HepG2 (cell line): ENCODE measurements at regions not wholly inside any gene's neighbourhood (a gene's known extent, or its start where the extent isn't known, plus 50 kb on each side); places are given as distances from the start of the nearest gene placed in this dataset.

Source experiments
- CENPT ChIP-seq: sonication (generic); formaldehyde crosslinking; IDR thresholded peaks from 2 replicates; pipeline ENCODE4 v1.8.0; 2022; ENCODE audit warnings: low read depth, mild to moderate bottlenecking, moderate library complexity, missing genetic modification reagents
- GATA4 ChIP-seq: sonication (generic); IDR thresholded peaks from 2 replicates; pipeline ENCODE4 v1.6.1; 2016; ENCODE audit warnings: antibody characterized with exemption, low read depth, borderline replicate concordance
- GFI1 ChIP-seq: sonication (generic); formaldehyde crosslinking; IDR thresholded peaks from 2 replicates; pipeline ENCODE4 v1.5.0; 2020; ENCODE audit warnings: missing genetic modification reagents, mild to moderate bottlenecking, borderline replicate concordance
- NCOA1 ChIP-seq: sonication (generic); formaldehyde crosslinking; IDR thresholded peaks from 2 replicates; pipeline ENCODE4 v1.9.0; 2021; ENCODE audit warnings: missing genetic modification reagents
- ZNF33A ChIP-seq: sonication (generic); formaldehyde crosslinking; IDR thresholded peaks from 2 replicates; pipeline ENCODE4 v1.5.1; 2020; ENCODE audit warnings: missing genetic modification reagents, mild to moderate bottlenecking, moderate library complexity, borderline replicate concordance
- ZNF367 ChIP-seq: sonication (generic); formaldehyde crosslinking; IDR thresholded peaks from 2 replicates; pipeline ENCODE4 v1.4.0; 2020; ENCODE audit warnings: missing genetic modification reagents, borderline replicate concordance
- TF ChIP-seq, protein P1 (sequence below): sonication (generic); formaldehyde crosslinking; IDR thresholded peaks from 2 replicates; pipeline ENCODE4 v1.5.1; 2020; ENCODE audit warnings: mild to moderate bottlenecking, missing genetic modification reagents, borderline replicate concordance
- TF ChIP-seq, protein P2 (sequence below): sonication (generic); formaldehyde crosslinking; IDR thresholded peaks from 2 replicates; pipeline ENCODE4 v1.4.0; 2020; ENCODE audit warnings: missing genetic modification reagents
- TF ChIP-seq, protein P3 (sequence below): IDR thresholded peaks from 2 replicates; pipeline ENCODE4 v1.6.1; 2012; ENCODE audit warnings: low read length, improper control_type of control experiment

DNA sequence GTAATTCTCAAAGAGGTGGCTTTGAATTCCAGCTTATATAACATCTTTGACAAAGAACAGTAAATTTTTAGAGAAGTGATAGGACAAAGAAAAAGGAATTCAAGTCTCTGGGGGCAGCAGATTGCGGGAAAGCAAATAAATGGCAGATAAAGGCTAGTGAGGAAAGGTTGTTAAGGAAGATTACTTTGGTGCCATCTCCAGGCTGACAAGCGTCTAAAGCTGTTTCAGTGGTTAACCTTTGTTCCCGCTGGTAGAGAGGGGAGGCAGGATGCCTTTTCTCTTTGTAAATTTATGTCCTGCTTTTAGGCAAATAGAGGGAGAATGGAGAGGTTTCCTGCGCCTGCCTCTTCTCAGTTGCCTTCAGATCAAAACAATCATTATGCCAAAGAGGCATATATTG lies 431.2 kb upstream of the CHST9 start (continued):
- TF ChIP-seq, protein P1, sequence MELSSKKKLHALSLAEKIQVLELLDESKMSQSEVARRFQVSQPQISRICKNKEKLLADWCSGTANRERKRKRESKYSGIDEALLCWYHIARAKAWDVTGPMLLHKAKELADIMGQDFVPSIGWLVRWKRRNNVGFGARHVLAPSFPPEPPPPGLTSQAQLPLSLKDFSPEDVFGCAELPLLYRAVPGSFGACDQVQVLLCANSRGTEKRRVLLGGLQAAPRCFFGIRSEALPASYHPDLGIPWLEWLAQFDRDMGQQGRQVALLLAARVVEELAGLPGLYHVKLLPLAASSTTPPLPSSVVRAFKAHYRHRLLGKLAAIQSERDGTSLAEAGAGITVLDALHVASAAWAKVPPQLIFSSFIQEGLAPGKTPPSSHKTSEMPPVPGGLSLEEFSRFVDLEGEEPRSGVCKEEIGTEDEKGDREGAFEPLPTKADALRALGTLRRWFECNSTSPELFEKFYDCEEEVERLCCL (CRISPR knock-in tag): no peak
- no peak for TF ChIP-seq GFI1 (CRISPR knock-in tag)
- TF ChIP-seq, protein P2, sequence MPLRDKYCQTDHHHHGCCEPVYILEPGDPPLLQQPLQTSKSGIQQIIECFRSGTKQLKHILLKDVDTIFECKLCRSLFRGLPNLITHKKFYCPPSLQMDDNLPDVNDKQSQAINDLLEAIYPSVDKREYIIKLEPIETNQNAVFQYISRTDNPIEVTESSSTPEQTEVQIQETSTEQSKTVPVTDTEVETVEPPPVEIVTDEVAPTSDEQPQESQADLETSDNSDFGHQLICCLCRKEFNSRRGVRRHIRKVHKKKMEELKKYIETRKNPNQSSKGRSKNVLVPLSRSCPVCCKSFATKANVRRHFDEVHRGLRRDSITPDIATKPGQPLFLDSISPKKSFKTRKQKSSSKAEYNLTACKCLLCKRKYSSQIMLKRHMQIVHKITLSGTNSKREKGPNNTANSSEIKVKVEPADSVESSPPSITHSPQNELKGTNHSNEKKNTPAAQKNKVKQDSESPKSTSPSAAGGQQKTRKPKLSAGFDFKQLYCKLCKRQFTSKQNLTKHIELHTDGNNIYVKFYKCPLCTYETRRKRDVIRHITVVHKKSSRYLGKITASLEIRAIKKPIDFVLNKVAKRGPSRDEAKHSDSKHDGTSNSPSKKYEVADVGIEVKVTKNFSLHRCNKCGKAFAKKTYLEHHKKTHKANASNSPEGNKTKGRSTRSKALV (CRISPR knock-in tag): no peak
- TF ChIP-seq CENPT (CRISPR knock-in tag): no peak
- TF ChIP-seq NCOA1 (CRISPR knock-in tag): no peak
- TF ChIP-seq, protein P3, sequence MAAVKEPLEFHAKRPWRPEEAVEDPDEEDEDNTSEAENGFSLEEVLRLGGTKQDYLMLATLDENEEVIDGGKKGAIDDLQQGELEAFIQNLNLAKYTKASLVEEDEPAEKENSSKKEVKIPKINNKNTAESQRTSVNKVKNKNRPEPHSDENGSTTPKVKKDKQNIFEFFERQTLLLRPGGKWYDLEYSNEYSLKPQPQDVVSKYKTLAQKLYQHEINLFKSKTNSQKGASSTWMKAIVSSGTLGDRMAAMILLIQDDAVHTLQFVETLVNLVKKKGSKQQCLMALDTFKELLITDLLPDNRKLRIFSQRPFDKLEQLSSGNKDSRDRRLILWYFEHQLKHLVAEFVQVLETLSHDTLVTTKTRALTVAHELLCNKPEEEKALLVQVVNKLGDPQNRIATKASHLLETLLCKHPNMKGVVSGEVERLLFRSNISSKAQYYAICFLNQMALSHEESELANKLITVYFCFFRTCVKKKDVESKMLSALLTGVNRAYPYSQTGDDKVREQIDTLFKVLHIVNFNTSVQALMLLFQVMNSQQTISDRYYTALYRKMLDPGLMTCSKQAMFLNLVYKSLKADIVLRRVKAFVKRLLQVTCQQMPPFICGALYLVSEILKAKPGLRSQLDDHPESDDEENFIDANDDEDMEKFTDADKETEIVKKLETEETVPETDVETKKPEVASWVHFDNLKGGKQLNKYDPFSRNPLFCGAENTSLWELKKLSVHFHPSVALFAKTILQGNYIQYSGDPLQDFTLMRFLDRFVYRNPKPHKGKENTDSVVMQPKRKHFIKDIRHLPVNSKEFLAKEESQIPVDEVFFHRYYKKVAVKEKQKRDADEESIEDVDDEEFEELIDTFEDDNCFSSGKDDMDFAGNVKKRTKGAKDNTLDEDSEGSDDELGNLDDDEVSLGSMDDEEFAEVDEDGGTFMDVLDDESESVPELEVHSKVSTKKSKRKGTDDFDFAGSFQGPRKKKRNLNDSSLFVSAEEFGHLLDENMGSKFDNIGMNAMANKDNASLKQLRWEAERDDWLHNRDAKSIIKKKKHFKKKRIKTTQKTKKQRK: no peak
- TF ChIP-seq ZNF367: no peak
- TF ChIP-seq GATA4: no peak
- TF ChIP-seq ZNF33A (CRISPR knock-in tag): no peak
- TF ChIP-seq, all 625 proteins: peak for 0
